ENCODE measurements at regions not wholly inside any gene's neighbourhood (a gene's known extent, or its start where the extent isn't known, plus 50 kb on each side); places are given as distances from the start of the nearest gene placed in this dataset.

- no peaks in the 10 kb centered on the region for H3K9me3 ChIP-seq (ENCODE audit: low read length)
- H3K4me1 ChIP-seq (ENCODE audit: insufficient read depth, low read length): peaks cover 16% of the 10 kb centered on the region
- no peak overlapping the region for H3K4me3 ChIP-seq (replicated peaks in 1 of 3; ENCODE audit: insufficient read depth in 1 of 3, low read depth in 2 of 3, low read length in 3 of 3)
- CTCF ChIA-PET (ENCODE audit: low intra/inter-chr PET ratio, low total read pairs): no interaction called here
- no TSS peak for BruUV-seq (replicated peaks)
- no peak for TF ChIP-seq NFATC3 (CRISPR knock-in tag; IDR thresholded peaks at IDR 0.05)
- no peak for TF ChIP-seq ZNF569 (CRISPR knock-in tag; IDR thresholded peaks at IDR 0.05; ENCODE audit: borderline replicate concordance)
- no peak for TF ChIP-seq ZNF350 (CRISPR knock-in tag; IDR thresholded peaks at IDR 0.05; ENCODE audit: borderline replicate concordance, low read depth)
- no peak for TF ChIP-seq GABPA (IDR thresholded peaks at IDR 0.05; ENCODE audit: low read depth, low read length)
- TF ChIP-seq GABPA (CRISPR knock-in tag; IDR thresholded peaks at IDR 0.05; ENCODE audit: low read depth): no peak
- TF ChIP-seq FOXP1 (IDR thresholded peaks at IDR 0.05): no peak
- TF ChIP-seq FOXP1 (CRISPR knock-in tag; IDR thresholded peaks at IDR 0.05): no peak
- TF ChIP-seq MXD4 (CRISPR knock-in tag; IDR thresholded peaks at IDR 0.05): no peak
- no peak for TF ChIP-seq JUNB (CRISPR knock-in tag; IDR thresholded peaks at IDR 0.05; ENCODE audit: borderline replicate concordance)
- TF ChIP-seq, protein P1, sequence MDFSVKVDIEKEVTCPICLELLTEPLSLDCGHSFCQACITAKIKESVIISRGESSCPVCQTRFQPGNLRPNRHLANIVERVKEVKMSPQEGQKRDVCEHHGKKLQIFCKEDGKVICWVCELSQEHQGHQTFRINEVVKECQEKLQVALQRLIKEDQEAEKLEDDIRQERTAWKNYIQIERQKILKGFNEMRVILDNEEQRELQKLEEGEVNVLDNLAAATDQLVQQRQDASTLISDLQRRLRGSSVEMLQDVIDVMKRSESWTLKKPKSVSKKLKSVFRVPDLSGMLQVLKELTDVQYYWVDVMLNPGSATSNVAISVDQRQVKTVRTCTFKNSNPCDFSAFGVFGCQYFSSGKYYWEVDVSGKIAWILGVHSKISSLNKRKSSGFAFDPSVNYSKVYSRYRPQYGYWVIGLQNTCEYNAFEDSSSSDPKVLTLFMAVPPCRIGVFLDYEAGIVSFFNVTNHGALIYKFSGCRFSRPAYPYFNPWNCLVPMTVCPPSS (IDR thresholded peaks at IDR 0.05): no peak
- no peak for TF ChIP-seq HNF1A (IDR thresholded peaks at IDR 0.05; ENCODE audit: low read depth)
- TF ChIP-seq HNF1A (CRISPR knock-in tag; IDR thresholded peaks at IDR 0.05; ENCODE audit: borderline replicate concordance): no peak
- no peak for TF ChIP-seq ZNF263 (CRISPR knock-in tag; IDR thresholded peaks at IDR 0.05)
- no peak for TF ChIP-seq ZNF614 (CRISPR knock-in tag; IDR thresholded peaks at IDR 0.05; ENCODE audit: borderline replicate concordance)
- no peak for TF ChIP-seq SP4 (CRISPR knock-in tag; IDR thresholded peaks at IDR 0.05)
- TF ChIP-seq ZNF782 (CRISPR knock-in tag; IDR thresholded peaks at IDR 0.05; ENCODE audit: borderline replicate concordance): no peak
- H3K36me3 ChIP-seq (replicated peaks in 1 of 2; ENCODE audit: control insufficient read depth in 1 of 2, insufficient read depth in 2 of 2, low read length in 2 of 2): no peaks in the 10 kb centered on the region
- ATAC-seq (no peak), DNase-seq (ENCODE audit: low spot score) (peak; percentile 43), FAIRE-seq (no peak)
- POLR2A ChIA-PET: no interaction called here
- no peak overlapping the region for H2AFZ ChIP-seq (ENCODE audit: low read length)
- no peaks in the 10 kb centered on the region for H3K79me2 ChIP-seq (ENCODE audit: insufficient read depth, low read length)
- H3K9ac ChIP-seq (ENCODE audit: insufficient read depth, low read depth, low read length): no peak overlapping the region
- no peaks in the 10 kb centered on the region for H4K20me1 ChIP-seq (ENCODE audit: insufficient read depth, low read length)
- no peak overlapping the region for H3K27ac ChIP-seq (ENCODE audit: extremely low read length, insufficient read depth, low read length)
- H3K27me3 ChIP-seq (ENCODE audit: control insufficient read depth in 1 of 2, insufficient read depth in 2 of 2, low read length in 2 of 2): no peaks in the 10 kb centered on the region
- in situ Hi-C loops (cut with HindIII; ENCODE audit: extremely low pct_ligation_motif_present, low pct_unique_long_range_greater_than_20kb) (no loop called here), intact Hi-C loops (cut with micrococcal nuclease; ENCODE audit: unreplicated experiment) (no loop called here)
- no peak overlapping the region for H3K4me2 ChIP-seq (ENCODE audit: low read depth, low read length)
These were observed 72.9 kb upstream of the DCBLD2 start for GRCh38 chr3:98974442-98974841.

All from HepG2 (cell line).